HEK293T (cell line): ENCODE measurements at regions not wholly inside any gene's neighbourhood (a gene's known extent, or its start where the extent isn't known, plus 50 kb on each side); places are given as distances from the start of the nearest gene placed in this dataset.

Source experiments
- CTCF ChIA-PET: fragments of 350-600 bp; formaldehyde crosslinking; extraction: SDS; loops from one replicate; lab custom pipeline; 2021; ENCODE audit warnings: antibody characterized with exemption, inconsistent platforms; lab: Yijun Ruan, JAX
- POLR2A ChIA-PET: fragments of 350-600 bp; formaldehyde crosslinking; extraction: SDS; loops from one replicate; lab custom pipeline; 2020; ENCODE audit warnings: antibody characterized with exemption, inconsistent platforms; lab: Yijun Ruan, JAX
- DNase-seq: peaks from one replicate; pipeline ENCODE4 v3.0.0; 2012; ENCODE audit warnings: mixed read lengths; ENCODE audit errors: extremely low spot score
- ARNT ChIP-seq: fragments of 450-650 bp; IDR thresholded peaks from 2 replicates; pipeline ENCODE4 v1.6.1; 2017; ENCODE audit warnings: mild to moderate bottlenecking
- BHLHE40 ChIP-seq: fragments of 450-650 bp; IDR thresholded peaks from 2 replicates; pipeline ENCODE4 v1.6.1; 2016; ENCODE audit warnings: mild to moderate bottlenecking, moderate library complexity, borderline replicate concordance
- CTBP1 ChIP-seq: fragments of 450-650 bp; IDR thresholded peaks from 2 replicates; pipeline ENCODE4 v1.6.1; 2016; ENCODE audit warnings: borderline replicate concordance
- ELF4 ChIP-seq: fragments of 450-650 bp; IDR thresholded peaks from 2 replicates; pipeline ENCODE4 v1.6.1; 2017; ENCODE audit warnings: antibody characterized with exemption
- FOXA1 ChIP-seq: fragments of 450-650 bp; IDR thresholded peaks from 2 replicates; pipeline ENCODE4 v1.6.1; 2016; ENCODE audit warnings: mild to moderate bottlenecking
- FOXK2 ChIP-seq: fragments of 450-650 bp; IDR thresholded peaks from 2 replicates; pipeline ENCODE4 v1.6.1; 2016; ENCODE audit warnings: mild to moderate bottlenecking
- FOXM1 ChIP-seq: fragments of 450-650 bp; IDR thresholded peaks from 2 replicates; pipeline ENCODE4 v1.6.1; 2017; ENCODE audit warnings: mild to moderate bottlenecking, borderline replicate concordance
- HDGF ChIP-seq: fragments of 450-650 bp; IDR thresholded peaks from 2 replicates; pipeline ENCODE4 v1.6.1; 2017; ENCODE audit warnings: antibody characterized with exemption, borderline replicate concordance
- L3MBTL2 ChIP-seq: fragments of 450-650 bp; conservative IDR thresholded peaks from 2 replicates; pipeline ENCODE4 v1.6.1; 2016; ENCODE audit warnings: mild to moderate bottlenecking
- LEF1 ChIP-seq: fragments of 450-650 bp; IDR thresholded peaks from 2 replicates; pipeline ENCODE4 v1.6.1; 2017; ENCODE audit warnings: mild to moderate bottlenecking, borderline replicate concordance
- NFRKB ChIP-seq: fragments of 450-650 bp; IDR thresholded peaks from 2 replicates; pipeline ENCODE4 v1.6.1; 2016; ENCODE audit warnings: mild to moderate bottlenecking, moderate library complexity
- SP1 ChIP-seq: fragments of 450-650 bp; IDR thresholded peaks from 2 replicates; pipeline ENCODE4 v1.6.1; 2017
- SUZ12 ChIP-seq: fragments of 450-650 bp; IDR thresholded peaks from 2 replicates; pipeline ENCODE4 v1.6.1; 2016; ENCODE audit warnings: mild to moderate bottlenecking
- TARDBP ChIP-seq: fragments of 450-650 bp; IDR thresholded peaks from 2 replicates; pipeline ENCODE4 v1.6.1; 2016
- ZNF384 ChIP-seq: fragments of 450-650 bp; IDR thresholded peaks from 2 replicates; pipeline ENCODE4 v1.6.1; 2016
- TF ChIP-seq, protein P1 (sequence below): fragments of 450-650 bp; IDR thresholded peaks from 2 replicates; pipeline ENCODE4 v1.6.1; 2016

- DNase-seq: no peak
- TF ChIP-seq ELF4: no peak
- TF ChIP-seq, protein P1, sequence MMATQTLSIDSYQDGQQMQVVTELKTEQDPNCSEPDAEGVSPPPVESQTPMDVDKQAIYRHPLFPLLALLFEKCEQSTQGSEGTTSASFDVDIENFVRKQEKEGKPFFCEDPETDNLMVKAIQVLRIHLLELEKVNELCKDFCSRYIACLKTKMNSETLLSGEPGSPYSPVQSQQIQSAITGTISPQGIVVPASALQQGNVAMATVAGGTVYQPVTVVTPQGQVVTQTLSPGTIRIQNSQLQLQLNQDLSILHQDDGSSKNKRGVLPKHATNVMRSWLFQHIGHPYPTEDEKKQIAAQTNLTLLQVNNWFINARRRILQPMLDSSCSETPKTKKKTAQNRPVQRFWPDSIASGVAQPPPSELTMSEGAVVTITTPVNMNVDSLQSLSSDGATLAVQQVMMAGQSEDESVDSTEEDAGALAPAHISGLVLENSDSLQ: no peak
- no peak for TF ChIP-seq FOXM1
- TF ChIP-seq SP1: no peak
- TF ChIP-seq SUZ12: no peak
- TF ChIP-seq ZNF384: no peak
- no peak for TF ChIP-seq TARDBP
- TF ChIP-seq L3MBTL2: no peak
- no peak for TF ChIP-seq LEF1
- no peak for TF ChIP-seq FOXK2
- TF ChIP-seq HDGF: no peak
- TF ChIP-seq CTBP1: no peak
- CTCF ChIA-PET: no interaction called here
- POLR2A ChIA-PET: no interaction called here
Observed at GRCh38 chr3:150135287-150135721, 164.6 kb upstream of the PFN2 start.

DNA sequence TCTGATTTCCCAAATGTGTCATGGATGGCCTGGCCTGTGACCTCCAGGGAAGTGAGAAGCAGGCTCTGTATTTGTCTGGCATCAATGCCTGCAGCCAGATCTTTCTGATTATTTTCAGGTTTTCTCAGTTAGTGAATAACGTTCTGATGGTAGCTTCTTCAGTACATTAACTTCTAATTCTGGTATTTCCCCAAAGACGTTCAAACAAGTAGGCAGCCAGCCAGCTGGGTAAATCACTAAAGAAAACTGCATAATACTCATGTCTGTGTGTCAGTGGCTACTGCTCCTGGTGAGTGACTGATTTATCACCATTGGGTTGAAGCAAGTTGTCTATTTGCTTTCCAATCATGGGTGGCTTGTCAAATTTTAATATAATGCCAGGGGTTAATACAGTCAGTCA is 162.6 kb upstream of the PFN2 start:
- no peak for DNase-seq
- POLR2A ChIA-PET: no interaction called here
- no peak for TF ChIP-seq ARNT
- TF ChIP-seq, protein P1: peak; percentile 29
- no peak for TF ChIP-seq TARDBP
- CTCF ChIA-PET: no interaction called here

DNA sequence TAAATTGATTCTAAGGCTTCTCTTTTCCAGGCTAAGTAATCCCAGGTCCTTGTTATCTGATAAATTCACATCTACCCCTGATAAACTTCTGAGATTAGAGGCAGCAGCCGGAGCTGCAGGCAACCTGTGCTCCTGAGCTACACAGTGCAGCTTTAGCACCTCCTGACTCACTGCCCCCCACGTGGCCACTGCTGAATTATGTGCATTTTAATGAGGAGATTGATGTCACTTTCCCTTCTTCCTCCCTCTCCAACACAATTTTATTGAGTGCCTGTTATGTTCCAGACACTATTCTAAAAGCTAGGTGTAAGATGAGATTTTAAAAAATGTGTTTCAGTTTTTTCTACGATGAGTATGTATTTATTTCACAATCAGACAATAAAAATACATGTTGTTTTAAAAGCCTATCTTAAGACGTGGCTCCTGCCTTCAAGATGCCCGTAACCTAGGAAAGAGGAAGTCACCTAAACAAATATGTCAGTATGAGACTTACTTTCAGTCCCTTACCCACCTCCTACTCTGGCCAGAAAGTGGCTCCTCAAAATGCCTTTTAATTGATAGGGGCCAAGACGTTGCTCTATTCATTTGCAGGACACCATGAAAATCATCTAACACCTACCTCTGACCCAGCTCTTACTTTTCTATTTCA is 161.5 kb upstream of the PFN2 start:
- CTCF ChIA-PET: interaction anchor here (0.5 kb wide), 1 partner anchor 819 kb away, joined by 4 read pairs; no protein-coding TSS in a partner anchor
- DNase-seq: peak; percentile 39
- TF ChIP-seq CTBP1 (no peak), L3MBTL2 (0 out of 2 replicates have a peak, but pooled peaks have one; percentile 22)
- POLR2A ChIA-PET: interaction anchor here (0.8 to 1.6 kb wide), 2 partner anchors 35 to 161 kb away, joined by 3 to 4 read pairs; no protein-coding TSS in a partner anchor

DNA sequence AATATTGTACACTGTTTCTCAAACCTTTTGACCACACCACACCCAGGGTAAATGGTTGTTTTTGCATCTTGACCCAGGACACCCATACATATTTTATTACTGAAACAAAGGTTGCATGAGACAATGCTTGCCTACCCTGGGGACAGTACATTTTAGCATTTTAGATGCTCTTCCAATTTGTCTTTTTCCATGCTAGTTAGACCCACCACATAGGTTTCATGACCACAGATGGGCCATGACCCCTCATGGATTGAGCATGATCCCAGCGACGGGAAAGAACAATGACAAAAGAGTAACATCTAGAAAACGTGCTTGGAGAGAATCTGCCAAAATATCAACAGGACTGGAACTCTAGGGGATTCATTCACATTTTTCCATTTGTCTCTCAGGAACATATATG is 161.0 kb upstream of the PFN2 start:
- TF ChIP-seq FOXK2: no peak
- no peak for TF ChIP-seq FOXM1
- TF ChIP-seq CTBP1: no peak
- TF ChIP-seq NFRKB: no peak
- TF ChIP-seq SP1: no peak
- no peak for TF ChIP-seq ELF4
- no peak for TF ChIP-seq BHLHE40
- TF ChIP-seq LEF1: no peak
- TF ChIP-seq, protein P1: no peak
- TF ChIP-seq L3MBTL2: no peak
- no peak for TF ChIP-seq TARDBP
- TF ChIP-seq ZNF384: no peak
- ChIA-PET POLR2A (interaction anchor here (0.8 to 1.6 kb wide), 2 partner anchors 34 to 160 kb away, joined by 3 to 4 read pairs; no protein-coding TSS in a partner anchor), CTCF (no interaction called here)
- no peak for DNase-seq

GRCh38 chr3:150130404-150131100 is 159.9 kb upstream of the PFN2 start:
- ChIA-PET POLR2A (interaction anchor here (0.9 kb wide), 1 partner anchor 11 kb away, joined by 3 read pairs; no protein-coding TSS in a partner anchor), CTCF (interaction anchor here (0.8 to 1.2 kb wide), 3 partner anchors 14 to 54 kb away, joined by 3 read pairs; no protein-coding TSS in a partner anchor)
- TF ChIP-seq SP1 (no peak), HDGF (no peak), FOXM1 (no peak), NFRKB (no peak), L3MBTL2 (no peak), TARDBP (no peak), SUZ12 (no peak), CTBP1 (no peak)
- TF ChIP-seq, protein P1: no peak
- no peak for DNase-seq

- ChIA-PET CTCF (no interaction called here), POLR2A (no interaction called here)
- TF ChIP-seq FOXA1 (no peak), ZNF384 (no peak), TARDBP (no peak), SP1 (no peak), CTBP1 (no peak), FOXK2 (no peak), HDGF (no peak), BHLHE40 (no peak), ARNT (no peak), SUZ12 (no peak), ELF4 (no peak), L3MBTL2 (no peak), LEF1 (no peak), FOXM1 (no peak), NFRKB (no peak)
- TF ChIP-seq, protein P1: no peak
Observed at GRCh38 chr3:150129166-150129565, 158.5 kb upstream of the PFN2 start.

More at GRCh38 chr3:150129166-150129565, 158.5 kb upstream of the PFN2 start:
- DNase-seq: no peak
